NB4 (cell line): ENCODE measurements at regions not wholly inside any gene's neighbourhood (a gene's known extent, or its start where the extent isn't known, plus 50 kb on each side); places are given as distances from the start of the nearest gene placed in this dataset.
"Not testable (repeated sequence)": the region's sequence is repeated elsewhere in the genome, so short reads cannot be mapped to it uniquely, and the experiment has no call there.

Experiments
- DNase-seq: peaks from one replicate; pipeline ENCODE4 v3.0.0; 2010; ENCODE audit warnings: low read depth
- H3K4me3 ChIP-seq: one replicate; pipeline ENCODE4 v1.5.1; 2011; ENCODE audit warnings: mild to moderate bottlenecking, low read depth, low read length, moderate library complexity
- CTCF ChIP-seq: IDR thresholded peaks from one replicate; pipeline ENCODE4 v1.5.1; 2012; ENCODE audit warnings: low read depth, low read length
- MAX ChIP-seq: IDR thresholded peaks from 2 replicates; pipeline ENCODE4 v1.6.1; 2011; ENCODE audit warnings: low read depth, low read length
- MYC ChIP-seq: IDR thresholded peaks from 2 replicates; pipeline ENCODE4 v1.6.1; 2011; ENCODE audit warnings: low read depth, low read length
- POLR2A ChIP-seq: IDR thresholded peaks from 2 replicates; pipeline ENCODE4 v1.6.1; 2011; ENCODE audit warnings: mild to moderate bottlenecking; ENCODE audit not compliant: insufficient read length; ENCODE audit errors: extremely low read depth

GRCh38 chr16:82271636-82272035, 101.6 kb upstream of the MPHOSPH6 start:
- no peak for DNase-seq
- no peak for TF ChIP-seq CTCF
- no peak for TF ChIP-seq MYC
- TF ChIP-seq MAX: no peak
- no peak for TF ChIP-seq POLR2A
- no peak overlapping the region for H3K4me3 ChIP-seq

GRCh38 chr16:82267675-82268074, 97.7 kb upstream of the MPHOSPH6 start:
- DNase-seq, H3K4me3 ChIP-seq: not testable (repeated sequence)

DNA sequence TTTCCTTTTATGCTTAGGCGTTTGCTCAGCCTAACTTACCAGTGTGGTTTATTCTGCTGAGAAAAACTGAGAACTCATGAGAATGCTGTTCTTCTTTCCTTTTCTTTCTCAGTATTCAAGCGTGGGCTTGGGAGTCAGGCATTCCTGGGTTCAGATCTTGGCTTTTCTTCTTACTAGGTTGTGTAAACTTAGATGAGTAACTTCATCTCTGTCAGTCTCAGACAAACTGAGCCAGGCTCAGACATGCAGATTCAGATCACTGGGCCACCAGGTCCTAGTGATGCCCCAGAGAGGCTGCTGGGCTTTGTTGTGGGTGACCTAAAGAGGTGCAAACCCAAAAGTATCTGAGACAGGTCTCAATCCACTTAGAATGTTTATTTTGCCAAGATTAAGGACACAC, 95.8 kb upstream of the MPHOSPH6 start:
- no peak for TF ChIP-seq MYC
- no peak for TF ChIP-seq MAX
- TF ChIP-seq CTCF: no peak
- TF ChIP-seq POLR2A: no peak
- H3K4me3 ChIP-seq: no peak overlapping the region
- no peak for DNase-seq

DNA sequence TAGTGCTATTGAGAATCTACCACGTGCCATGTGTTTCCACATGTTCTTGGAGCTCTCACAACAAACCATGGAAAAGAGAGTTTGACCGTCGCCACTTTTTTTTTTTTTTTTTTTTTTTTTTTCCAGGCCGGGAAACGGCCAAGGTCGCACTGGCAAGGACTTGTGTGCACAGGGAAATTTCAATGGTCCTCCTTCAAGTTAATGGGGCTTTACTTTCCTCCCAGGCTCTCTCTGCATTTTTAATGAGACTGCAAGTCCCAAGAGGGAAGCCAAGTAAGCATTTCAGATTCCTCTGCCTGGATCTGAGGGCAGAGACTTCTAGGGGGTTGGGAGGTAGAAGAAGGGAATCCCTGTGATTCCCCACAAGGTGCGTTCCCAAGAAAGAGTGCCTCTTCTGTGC, 94.7 kb upstream of the MPHOSPH6 start:
- H3K4me3 ChIP-seq: no peak overlapping the region
- no peak for TF ChIP-seq CTCF
- no peak for TF ChIP-seq MYC
- no peak for TF ChIP-seq MAX
- no peak for TF ChIP-seq POLR2A
- DNase-seq: no peak

DNA sequence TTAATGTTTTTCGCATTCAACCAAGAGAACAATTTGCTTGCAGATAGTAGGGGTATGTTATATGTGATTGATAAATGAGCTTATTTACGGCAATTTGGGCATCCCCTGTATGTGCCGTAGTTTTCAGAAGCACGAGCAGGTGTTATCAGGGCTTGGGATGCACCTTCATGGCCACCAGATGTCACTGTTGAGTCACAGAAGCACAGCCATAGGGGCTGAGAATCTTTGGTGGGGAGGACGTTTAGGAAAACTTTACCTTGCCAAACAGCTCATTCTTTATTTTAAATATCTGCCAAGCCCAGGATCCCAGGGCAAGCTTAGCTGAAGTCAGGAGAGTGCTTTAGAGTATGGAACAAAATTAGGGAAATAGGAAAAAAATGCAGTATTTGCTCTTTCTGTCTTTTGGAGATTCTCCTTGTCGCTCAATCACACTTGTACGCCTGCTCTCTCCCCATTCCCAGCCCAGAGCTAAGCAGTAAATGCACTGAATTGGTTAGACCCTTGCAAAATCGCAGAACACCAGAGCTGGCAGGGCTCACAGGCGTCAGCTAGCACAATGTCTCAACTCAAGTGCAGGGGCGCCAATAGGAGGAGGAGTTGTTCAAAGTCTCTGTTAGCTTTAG, 93.6 kb upstream of the MPHOSPH6 start:
- H3K4me3 ChIP-seq: no peak overlapping the region
- TF ChIP-seq CTCF: peak; percentile 93
- TF ChIP-seq MAX: no peak
- DNase-seq: peak; percentile 65

DNA sequence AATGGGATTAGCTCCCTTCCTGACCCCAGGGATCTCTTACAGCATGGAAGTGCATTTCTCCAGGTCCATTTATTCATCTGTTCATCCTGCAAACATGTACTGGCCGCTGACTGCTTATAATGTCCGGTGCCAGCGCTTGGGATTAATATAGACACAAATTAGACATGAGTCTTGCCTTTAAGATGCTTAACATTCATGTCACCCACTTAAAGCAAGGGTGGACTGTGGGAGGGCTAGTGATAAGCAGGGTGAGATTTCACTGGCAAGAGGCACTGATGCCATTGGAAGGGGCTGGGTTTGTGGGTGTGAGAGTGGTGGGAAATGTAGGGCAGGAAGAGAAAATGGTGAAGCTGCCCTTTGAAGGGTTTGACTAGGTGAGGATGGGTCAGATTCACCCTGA, 92.2 kb upstream of the MPHOSPH6 start:
- no peak for TF ChIP-seq MAX
- TF ChIP-seq POLR2A: no peak
- TF ChIP-seq MYC: no peak
- TF ChIP-seq CTCF: no peak
- no peak for DNase-seq

More for the DNA sequence above, 92.2 kb upstream of the MPHOSPH6 start:
- H3K4me3 ChIP-seq: no peak overlapping the region
